HEK293T (cell line): ENCODE measurements at regions not wholly inside any gene's neighbourhood (a gene's known extent, or its start where the extent isn't known, plus 50 kb on each side); places are given as distances from the start of the nearest gene placed in this dataset.
"Not testable (repeated sequence)": the region's sequence is repeated elsewhere in the genome, so short reads cannot be mapped to it uniquely, and the experiment has no call there.

ENCODE experiments used
- ARNT ChIP-seq: fragments of 450-650 bp; IDR thresholded peaks from 2 replicates; pipeline ENCODE4 v1.6.1; 2017; ENCODE audit warnings: mild to moderate bottlenecking
- BHLHE40 ChIP-seq: fragments of 450-650 bp; IDR thresholded peaks from 2 replicates; pipeline ENCODE4 v1.6.1; 2016; ENCODE audit warnings: mild to moderate bottlenecking, moderate library complexity, borderline replicate concordance
- CTBP1 ChIP-seq: fragments of 450-650 bp; IDR thresholded peaks from 2 replicates; pipeline ENCODE4 v1.6.1; 2016; ENCODE audit warnings: borderline replicate concordance
- ELF4 ChIP-seq: fragments of 450-650 bp; IDR thresholded peaks from 2 replicates; pipeline ENCODE4 v1.6.1; 2017; ENCODE audit warnings: antibody characterized with exemption
- FOXA1 ChIP-seq: fragments of 450-650 bp; IDR thresholded peaks from 2 replicates; pipeline ENCODE4 v1.6.1; 2016; ENCODE audit warnings: mild to moderate bottlenecking
- FOXM1 ChIP-seq: fragments of 450-650 bp; IDR thresholded peaks from 2 replicates; pipeline ENCODE4 v1.6.1; 2017; ENCODE audit warnings: mild to moderate bottlenecking, borderline replicate concordance
- HDGF ChIP-seq: fragments of 450-650 bp; IDR thresholded peaks from 2 replicates; pipeline ENCODE4 v1.6.1; 2017; ENCODE audit warnings: antibody characterized with exemption, borderline replicate concordance
- LEF1 ChIP-seq: fragments of 450-650 bp; IDR thresholded peaks from 2 replicates; pipeline ENCODE4 v1.6.1; 2017; ENCODE audit warnings: mild to moderate bottlenecking, borderline replicate concordance
- SP1 ChIP-seq: fragments of 450-650 bp; IDR thresholded peaks from 2 replicates; pipeline ENCODE4 v1.6.1; 2017

DNA sequence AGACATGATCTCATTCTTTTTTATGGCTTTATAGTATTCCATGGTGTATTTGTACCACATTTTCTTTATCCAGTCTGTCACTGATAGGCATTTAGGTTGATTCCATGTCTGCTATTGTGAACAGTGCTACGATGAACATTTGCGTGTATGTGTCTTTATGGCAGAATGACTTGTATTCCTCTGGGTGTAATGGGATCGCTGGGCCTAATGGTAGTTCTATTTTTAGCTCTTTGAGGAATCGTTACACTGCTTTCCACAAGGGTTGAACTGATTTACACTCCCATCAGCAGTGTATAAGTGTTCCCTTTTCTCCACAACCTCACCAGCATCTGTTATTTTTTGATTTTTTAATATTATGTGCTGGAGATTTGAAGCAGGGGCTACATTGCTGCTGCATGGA lies 102.8 kb upstream of the PMEPA1 start:
- TF ChIP-seq HDGF, CTBP1, ELF4, SP1, ARNT, BHLHE40, FOXM1, LEF1, FOXA1: not testable (repeated sequence)
